Liver (tissue), 8 donors: ENCODE measurements at regions not wholly inside any gene's neighbourhood (a gene's known extent, or its start where the extent isn't known, plus 50 kb on each side); places are given as distances from the start of the nearest gene placed in this dataset.

Source experiments
- DNase-seq: peaks from one replicate; pipeline ENCODE4 v3.0.0-alpha.2; 2017; ENCODE audit warnings: low spot score
- H3K27ac ChIP-seq, 2 donors: one replicate each; pipeline ENCODE4 v1.7.0; 2013; ENCODE audit warnings: inconsistent platforms in 2 of 2, low read length in 2 of 2, control low read depth in 1 of 2, low read depth in 1 of 2, mild to moderate bottlenecking in 1 of 2
- H3K27me3 ChIP-seq, 4 donors: one replicate each; pipeline versions ENCODE4 v1.6.1 to v1.7.0; 2013; ENCODE audit warnings: low read length in 3 of 4, inconsistent platforms in 1 of 4, mild to moderate bottlenecking in 1 of 4, moderate library complexity in 1 of 4; ENCODE audit not compliant: control insufficient read depth in 4 of 4, insufficient read depth in 4 of 4
- H3K36me3 ChIP-seq, 4 donors: one replicate each; pipeline versions ENCODE4 v1.6.1 to v1.7.0; 2013; ENCODE audit warnings: low read length in 3 of 4, mild to moderate bottlenecking in 3 of 4, low read depth in 1 of 4, moderate library complexity in 1 of 4; ENCODE audit not compliant: control insufficient read depth in 4 of 4, insufficient read depth in 3 of 4
- H3K4me1 ChIP-seq, 4 donors: one replicate each; pipeline versions ENCODE4 v1.6.1 to v1.7.0; 2013; ENCODE audit warnings: low read length in 3 of 4, mild to moderate bottlenecking in 3 of 4, moderate library complexity in 1 of 4; ENCODE audit not compliant: control insufficient read depth in 4 of 4, insufficient read depth in 4 of 4
- H3K4me3 ChIP-seq, 3 donors: one replicate each; pipeline versions ENCODE4 v1.6.1 to v1.7.0; 2013; ENCODE audit warnings: low read length in 3 of 3, control low read depth in 1 of 3, low read depth in 1 of 3, mild to moderate bottlenecking in 1 of 3
- H3K9ac ChIP-seq, 2 donors: one replicate each; pipeline ENCODE4 v1.7.0; 2013; ENCODE audit warnings: low read length in 2 of 2, mild to moderate bottlenecking in 2 of 2, moderate library complexity in 2 of 2, control low read depth in 1 of 2, low read depth in 1 of 2
- H3K9me3 ChIP-seq, 4 donors: one replicate each; pipeline versions ENCODE4 v1.6.1 to v1.7.0; 2013; ENCODE audit warnings: low read length in 3 of 4; ENCODE audit not compliant: control insufficient read depth in 4 of 4
- EGR1 ChIP-seq, 2 donors: IDR thresholded peaks; 2 replicates each; pipeline ENCODE4 v1.6.1; 2016 to 2018; ENCODE audit warnings: antibody characterized with exemption in 2 of 2, low read depth in 2 of 2
- FOXA1 ChIP-seq: IDR thresholded peaks from 2 replicates; pipeline ENCODE4 v1.6.1; 2016; ENCODE audit warnings: antibody characterized with exemption
- FOXA2 ChIP-seq: IDR thresholded peaks from 2 replicates; pipeline ENCODE4 v1.6.1; 2016; ENCODE audit warnings: antibody characterized with exemption
- GABPA ChIP-seq, 2 donors: IDR thresholded peaks in 1 of 2; conservative IDR thresholded peaks in 1 of 2; 2 replicates each; pipeline ENCODE4 v1.6.1; 2016; ENCODE audit warnings: antibody characterized with exemption in 2 of 2, mild to moderate bottlenecking in 1 of 2, moderate library complexity in 1 of 2
- HNF4A ChIP-seq, 2 donors: conservative IDR thresholded peaks; 2 replicates each; pipeline ENCODE4 v1.6.1; 2016; ENCODE audit warnings: antibody characterized with exemption in 2 of 2, mild to moderate bottlenecking in 2 of 2
- HNF4G ChIP-seq: IDR thresholded peaks from 2 replicates; pipeline ENCODE4 v1.6.1; 2016; ENCODE audit warnings: antibody characterized with exemption
- NR2F2 ChIP-seq: IDR thresholded peaks from 2 replicates; pipeline ENCODE4 v1.6.1; 2016; ENCODE audit warnings: antibody characterized with exemption
- RAD21 ChIP-seq, 2 donors: IDR thresholded peaks; 2 replicates each; pipeline ENCODE4 v1.6.1; 2016; ENCODE audit warnings: antibody characterized with exemption in 2 of 2, mild to moderate bottlenecking in 2 of 2
- RXRA ChIP-seq, 2 donors: IDR thresholded peaks; 2 replicates each; pipeline ENCODE4 v1.6.1; 2017 to 2018; ENCODE audit warnings: antibody characterized with exemption in 2 of 2, mild to moderate bottlenecking in 1 of 2
- SP1 ChIP-seq: IDR thresholded peaks from 2 replicates; pipeline ENCODE4 v1.6.1; 2018; ENCODE audit warnings: antibody characterized with exemption, mild to moderate bottlenecking
- TAF1 ChIP-seq: conservative IDR thresholded peaks from 2 replicates; pipeline ENCODE4 v1.6.1; 2016; ENCODE audit warnings: antibody characterized with exemption, mild to moderate bottlenecking
- YY1 ChIP-seq: IDR thresholded peaks from 2 replicates; pipeline ENCODE4 v1.6.1; 2016; ENCODE audit warnings: antibody characterized with exemption, mild to moderate bottlenecking
- WGBS: extraction: QIAGEN DNeasy Blood & Tissue Kit; methylation state at CpG from one replicate; pipeline ENCODE4 v1.1.7; 2013; 5-methylcytosine and 5-hydroxymethylcytosine counted together
- TF ChIP-seq, protein P1 (sequence below): IDR thresholded peaks from 2 replicates; pipeline ENCODE4 v1.6.1; 2016; ENCODE audit warnings: antibody characterized with exemption
- TF ChIP-seq, protein P2 (sequence below): IDR thresholded peaks from 2 replicates; pipeline ENCODE4 v1.6.1; 2016; ENCODE audit warnings: antibody characterized with exemption
- TF ChIP-seq, protein P3 (sequence below): IDR thresholded peaks from 2 replicates; pipeline ENCODE4 v1.6.1; 2016; ENCODE audit warnings: antibody characterized with exemption, mild to moderate bottlenecking
- TF ChIP-seq, protein P4 (sequence below): IDR thresholded peaks from 2 replicates; pipeline ENCODE4 v1.6.1; 2016; ENCODE audit warnings: antibody characterized with exemption
- TF ChIP-seq, protein P5 (sequence below): fragments of 150-350 bp; IDR thresholded peaks from 2 replicates; pipeline ENCODE4 v1.5.1; 2017; ENCODE audit warnings: improper control_type of control experiment, low read depth, low read length; ENCODE audit not compliant: missing input control
- donor health status: healthy.
- donor health status: healthy.
- donor health status: healthy.
- donor health status: healthy.
- donor health status: healthy.

DNA sequence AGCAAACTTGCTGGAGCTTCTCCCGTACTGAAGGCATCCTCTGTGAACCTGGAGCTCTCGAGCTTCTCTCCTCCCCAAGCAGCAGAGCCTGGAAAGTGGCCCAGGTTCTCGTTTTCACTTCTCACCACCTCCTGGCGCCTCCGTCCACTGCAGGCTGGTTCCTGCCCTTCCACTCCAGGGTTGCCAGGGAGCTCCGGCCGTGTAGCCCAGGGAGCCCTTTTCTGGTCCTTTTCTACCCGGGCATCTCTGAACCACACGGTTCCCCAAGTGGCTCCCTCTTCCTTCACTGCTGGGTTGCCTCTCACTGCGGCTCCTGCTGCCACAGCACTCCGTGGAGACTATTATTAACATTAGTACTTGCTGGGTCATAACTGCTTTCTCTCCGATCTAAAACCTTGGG lies 208.6 kb upstream of the PPP2R2D start:
- no peaks in the 10 kb centered on the region for H3K9me3 ChIP-seq
- H3K27ac ChIP-seq: no peak overlapping the region
- no peak overlapping the region for H3K9ac ChIP-seq
- 70% methylated on average over 12 of the region's 12 CpGs for WGBS
- peaks cover 0 to 3% (median 0%) of the 10 kb centered on the region in 4 donors for H3K27me3 ChIP-seq
- TF ChIP-seq HNF4A (conservative IDR thresholded peaks at IDR 0.05) (no peak), NR2F2 (no peak), FOXA1 (no peak), YY1 (no peak), TAF1 (no peak), RXRA (IDR thresholded peaks at IDR 0.05) (no peak), RAD21 (IDR thresholded peaks at IDR 0.05) (no peak), GABPA (IDR thresholded peaks at IDR 0.05 in 1 of 2, conservative IDR thresholded peaks at IDR 0.05 in 1 of 2) (no peak), FOXA2 (no peak), HNF4G (no peak)
- TF ChIP-seq, protein P1, sequence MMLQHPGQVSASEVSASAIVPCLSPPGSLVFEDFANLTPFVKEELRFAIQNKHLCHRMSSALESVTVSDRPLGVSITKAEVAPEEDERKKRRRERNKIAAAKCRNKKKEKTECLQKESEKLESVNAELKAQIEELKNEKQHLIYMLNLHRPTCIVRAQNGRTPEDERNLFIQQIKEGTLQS: no peak
- TF ChIP-seq, protein P2, sequence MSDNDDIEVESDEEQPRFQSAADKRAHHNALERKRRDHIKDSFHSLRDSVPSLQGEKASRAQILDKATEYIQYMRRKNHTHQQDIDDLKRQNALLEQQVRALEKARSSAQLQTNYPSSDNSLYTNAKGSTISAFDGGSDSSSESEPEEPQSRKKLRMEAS: no peak
- TF ChIP-seq, protein P3, sequence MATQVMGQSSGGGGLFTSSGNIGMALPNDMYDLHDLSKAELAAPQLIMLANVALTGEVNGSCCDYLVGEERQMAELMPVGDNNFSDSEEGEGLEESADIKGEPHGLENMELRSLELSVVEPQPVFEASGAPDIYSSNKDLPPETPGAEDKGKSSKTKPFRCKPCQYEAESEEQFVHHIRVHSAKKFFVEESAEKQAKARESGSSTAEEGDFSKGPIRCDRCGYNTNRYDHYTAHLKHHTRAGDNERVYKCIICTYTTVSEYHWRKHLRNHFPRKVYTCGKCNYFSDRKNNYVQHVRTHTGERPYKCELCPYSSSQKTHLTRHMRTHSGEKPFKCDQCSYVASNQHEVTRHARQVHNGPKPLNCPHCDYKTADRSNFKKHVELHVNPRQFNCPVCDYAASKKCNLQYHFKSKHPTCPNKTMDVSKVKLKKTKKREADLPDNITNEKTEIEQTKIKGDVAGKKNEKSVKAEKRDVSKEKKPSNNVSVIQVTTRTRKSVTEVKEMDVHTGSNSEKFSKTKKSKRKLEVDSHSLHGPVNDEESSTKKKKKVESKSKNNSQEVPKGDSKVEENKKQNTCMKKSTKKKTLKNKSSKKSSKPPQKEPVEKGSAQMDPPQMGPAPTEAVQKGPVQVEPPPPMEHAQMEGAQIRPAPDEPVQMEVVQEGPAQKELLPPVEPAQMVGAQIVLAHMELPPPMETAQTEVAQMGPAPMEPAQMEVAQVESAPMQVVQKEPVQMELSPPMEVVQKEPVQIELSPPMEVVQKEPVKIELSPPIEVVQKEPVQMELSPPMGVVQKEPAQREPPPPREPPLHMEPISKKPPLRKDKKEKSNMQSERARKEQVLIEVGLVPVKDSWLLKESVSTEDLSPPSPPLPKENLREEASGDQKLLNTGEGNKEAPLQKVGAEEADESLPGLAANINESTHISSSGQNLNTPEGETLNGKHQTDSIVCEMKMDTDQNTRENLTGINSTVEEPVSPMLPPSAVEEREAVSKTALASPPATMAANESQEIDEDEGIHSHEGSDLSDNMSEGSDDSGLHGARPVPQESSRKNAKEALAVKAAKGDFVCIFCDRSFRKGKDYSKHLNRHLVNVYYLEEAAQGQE: no peak
- TF ChIP-seq, protein P4, sequence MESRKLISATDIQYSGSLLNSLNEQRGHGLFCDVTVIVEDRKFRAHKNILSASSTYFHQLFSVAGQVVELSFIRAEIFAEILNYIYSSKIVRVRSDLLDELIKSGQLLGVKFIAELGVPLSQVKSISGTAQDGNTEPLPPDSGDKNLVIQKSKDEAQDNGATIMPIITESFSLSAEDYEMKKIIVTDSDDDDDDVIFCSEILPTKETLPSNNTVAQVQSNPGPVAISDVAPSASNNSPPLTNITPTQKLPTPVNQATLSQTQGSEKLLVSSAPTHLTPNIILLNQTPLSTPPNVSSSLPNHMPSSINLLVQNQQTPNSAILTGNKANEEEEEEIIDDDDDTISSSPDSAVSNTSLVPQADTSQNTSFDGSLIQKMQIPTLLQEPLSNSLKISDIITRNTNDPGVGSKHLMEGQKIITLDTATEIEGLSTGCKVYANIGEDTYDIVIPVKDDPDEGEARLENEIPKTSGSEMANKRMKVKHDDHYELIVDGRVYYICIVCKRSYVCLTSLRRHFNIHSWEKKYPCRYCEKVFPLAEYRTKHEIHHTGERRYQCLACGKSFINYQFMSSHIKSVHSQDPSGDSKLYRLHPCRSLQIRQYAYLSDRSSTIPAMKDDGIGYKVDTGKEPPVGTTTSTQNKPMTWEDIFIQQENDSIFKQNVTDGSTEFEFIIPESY: no peak
- no peak for DNase-seq
- no peaks in the 10 kb centered on the region for H3K4me1 ChIP-seq
- no peak overlapping the region for H3K4me3 ChIP-seq
- H3K36me3 ChIP-seq: no peaks in the 10 kb centered on the region

DNA sequence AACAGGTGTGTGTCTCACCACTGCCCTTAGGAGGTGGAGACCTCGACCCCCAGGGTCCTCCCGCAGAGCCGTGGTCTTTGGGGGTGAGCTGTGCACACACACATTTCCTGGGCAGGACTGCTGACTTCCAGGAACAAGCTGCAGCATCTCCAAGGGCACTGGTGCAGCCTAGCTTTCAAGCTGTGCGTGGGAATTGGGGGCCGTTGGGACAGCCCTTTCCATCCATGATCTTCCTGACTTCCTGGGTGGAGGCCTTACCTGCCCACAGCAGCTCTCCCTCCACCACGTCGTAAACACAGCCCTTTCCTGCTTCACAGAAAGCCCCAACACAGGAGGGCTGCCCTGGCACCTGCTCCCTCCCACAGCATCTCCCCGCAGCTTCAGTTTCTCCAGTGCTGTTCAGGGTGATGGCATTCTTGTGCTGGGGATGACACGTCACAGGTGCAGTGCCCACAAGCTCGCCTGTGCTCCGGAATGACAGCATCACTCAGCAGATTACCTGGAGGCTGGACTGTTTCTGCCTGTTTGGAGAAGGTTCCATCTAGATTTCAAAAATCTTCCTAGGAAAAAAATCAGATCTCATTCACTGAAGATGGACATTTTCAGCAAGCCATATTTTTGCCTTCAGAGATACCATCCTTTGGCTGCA lies 208.0 kb upstream of the PPP2R2D start:
- WGBS: 66% methylated on average over 11 of the region's 11 CpGs
- no peak overlapping the region for H3K27ac ChIP-seq

More for the DNA sequence above, 208.0 kb upstream of the PPP2R2D start:
- Histone ChIP-seq H3K9ac (no peak overlapping the region), H3K36me3 (no peaks in the 10 kb centered on the region), H3K9me3 (no peaks in the 10 kb centered on the region), H3K4me1 (no peaks in the 10 kb centered on the region), H3K4me3 (no peak overlapping the region), H3K27me3 (peaks cover 0 to 3% (median 0%) of the 10 kb centered on the region in 4 donors)
- DNase-seq: no peak
- TF ChIP-seq GABPA (IDR thresholded peaks at IDR 0.05 in 1 of 2, conservative IDR thresholded peaks at IDR 0.05 in 1 of 2) (no peak), RXRA (IDR thresholded peaks at IDR 0.05) (no peak), EGR1 (IDR thresholded peaks at IDR 0.05; ENCODE audit: low read depth in 2 of 2) (no peak), FOXA1 (no peak), HNF4G (no peak), SP1 (no peak), HNF4A (conservative IDR thresholded peaks at IDR 0.05) (no peak), NR2F2 (no peak)
- TF ChIP-seq, protein P5, sequence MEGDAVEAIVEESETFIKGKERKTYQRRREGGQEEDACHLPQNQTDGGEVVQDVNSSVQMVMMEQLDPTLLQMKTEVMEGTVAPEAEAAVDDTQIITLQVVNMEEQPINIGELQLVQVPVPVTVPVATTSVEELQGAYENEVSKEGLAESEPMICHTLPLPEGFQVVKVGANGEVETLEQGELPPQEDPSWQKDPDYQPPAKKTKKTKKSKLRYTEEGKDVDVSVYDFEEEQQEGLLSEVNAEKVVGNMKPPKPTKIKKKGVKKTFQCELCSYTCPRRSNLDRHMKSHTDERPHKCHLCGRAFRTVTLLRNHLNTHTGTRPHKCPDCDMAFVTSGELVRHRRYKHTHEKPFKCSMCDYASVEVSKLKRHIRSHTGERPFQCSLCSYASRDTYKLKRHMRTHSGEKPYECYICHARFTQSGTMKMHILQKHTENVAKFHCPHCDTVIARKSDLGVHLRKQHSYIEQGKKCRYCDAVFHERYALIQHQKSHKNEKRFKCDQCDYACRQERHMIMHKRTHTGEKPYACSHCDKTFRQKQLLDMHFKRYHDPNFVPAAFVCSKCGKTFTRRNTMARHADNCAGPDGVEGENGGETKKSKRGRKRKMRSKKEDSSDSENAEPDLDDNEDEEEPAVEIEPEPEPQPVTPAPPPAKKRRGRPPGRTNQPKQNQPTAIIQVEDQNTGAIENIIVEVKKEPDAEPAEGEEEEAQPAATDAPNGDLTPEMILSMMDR: no peak
- TF ChIP-seq, protein P2: no peak
